ENCODE measurements at regions not wholly inside any gene's neighbourhood (a gene's known extent, or its start where the extent isn't known, plus 50 kb on each side); places are given as distances from the start of the nearest gene placed in this dataset.

GRCh38 chr18:27860701-27861107 lies 316.2 kb downstream of the CDH2 start:
- H3K9me3 ChIP-seq (ENCODE audit: control insufficient read depth, insufficient read depth, low read depth, low read length): no peaks in the 10 kb centered on the region
- H3K4me1 ChIP-seq (ENCODE audit: control insufficient read depth, insufficient read depth, low read length): peaks cover 4% of the 10 kb centered on the region; the same call in 1 of the 2 replicates
- H3K36me3 ChIP-seq (ENCODE audit: control insufficient read depth, insufficient read depth, low read length): no peaks in the 10 kb centered on the region
- H3K4me3 ChIP-seq (ENCODE audit: low read depth, low read length): no peak overlapping the region
- no peaks in the 10 kb centered on the region for H3K27me3 ChIP-seq (ENCODE audit: control insufficient read depth, insufficient read depth, low read length)
- no peak overlapping the region for H3K27ac ChIP-seq (ENCODE audit: low read depth, low read length)
- H3K9ac ChIP-seq (ENCODE audit: low read length): no peak overlapping the region

GRCh38 chr18:27860011-27860410 lies 316.9 kb downstream of the CDH2 start:
- Histone ChIP-seq H3K4me1 (ENCODE audit: control insufficient read depth, insufficient read depth, low read length) (peaks cover 4% of the 10 kb centered on the region; the same call in 1 of the 2 replicates), H3K27ac (ENCODE audit: low read depth, low read length) (no peak overlapping the region), H3K36me3 (ENCODE audit: control insufficient read depth, insufficient read depth, low read length) (no peaks in the 10 kb centered on the region), H3K9me3 (ENCODE audit: control insufficient read depth, insufficient read depth, low read depth, low read length) (no peaks in the 10 kb centered on the region), H3K9ac (ENCODE audit: low read length) (no peak overlapping the region), H3K27me3 (ENCODE audit: control insufficient read depth, insufficient read depth, low read length) (no peaks in the 10 kb centered on the region), H3K4me3 (ENCODE audit: low read depth, low read length) (no peak overlapping the region)

GRCh38 chr18:27856820-27857219 lies 320.1 kb downstream of the CDH2 start:
- Histone ChIP-seq H3K9me3 (ENCODE audit: control insufficient read depth, insufficient read depth, low read depth, low read length) (no peaks in the 10 kb centered on the region), H3K4me1 (ENCODE audit: control insufficient read depth, insufficient read depth, low read length) (peaks cover 4% of the 10 kb centered on the region; the same call in 1 of the 2 replicates), H3K27me3 (ENCODE audit: control insufficient read depth, insufficient read depth, low read length) (no peaks in the 10 kb centered on the region), H3K4me3 (ENCODE audit: low read depth, low read length) (no peak overlapping the region), H3K36me3 (ENCODE audit: control insufficient read depth, insufficient read depth, low read length) (no peaks in the 10 kb centered on the region), H3K9ac (ENCODE audit: low read length) (no peak overlapping the region), H3K27ac (ENCODE audit: low read depth, low read length) (no peak overlapping the region)

GRCh38 chr18:27855486-27855885 lies 321.4 kb downstream of the CDH2 start:
- Histone ChIP-seq H3K9ac (ENCODE audit: low read length) (no peak overlapping the region), H3K9me3 (ENCODE audit: control insufficient read depth, insufficient read depth, low read depth, low read length) (no peaks in the 10 kb centered on the region), H3K4me3 (ENCODE audit: low read depth, low read length) (no peak overlapping the region)

GRCh38 chr18:27854631-27855030 lies 322.3 kb downstream of the CDH2 start:
- H3K9me3 ChIP-seq (ENCODE audit: control insufficient read depth, insufficient read depth, low read depth, low read length): no peaks in the 10 kb centered on the region
- no peaks in the 10 kb centered on the region for H3K27me3 ChIP-seq (ENCODE audit: control insufficient read depth, insufficient read depth, low read length)
- no peak overlapping the region for H3K9ac ChIP-seq (ENCODE audit: low read length)

More at GRCh38 chr18:27855486-27855885, 321.4 kb downstream of the CDH2 start:
- no peaks in the 10 kb centered on the region for H3K27me3 ChIP-seq (ENCODE audit: control insufficient read depth, insufficient read depth, low read length)
- H3K4me1 ChIP-seq (ENCODE audit: control insufficient read depth, insufficient read depth, low read length): no peaks in the 10 kb centered on the region
- H3K27ac ChIP-seq (ENCODE audit: low read depth, low read length): no peak overlapping the region
- no peaks in the 10 kb centered on the region for H3K36me3 ChIP-seq (ENCODE audit: control insufficient read depth, insufficient read depth, low read length)

GRCh38 chr18:27848336-27848735 lies 328.6 kb downstream of the CDH2 start:
- Histone ChIP-seq H3K36me3 (ENCODE audit: control insufficient read depth, insufficient read depth, low read length) (no peaks in the 10 kb centered on the region), H3K27me3 (ENCODE audit: control insufficient read depth, insufficient read depth, low read length) (no peaks in the 10 kb centered on the region), H3K4me1 (ENCODE audit: control insufficient read depth, insufficient read depth, low read length) (no peaks in the 10 kb centered on the region), H3K27ac (ENCODE audit: low read depth, low read length) (no peak overlapping the region), H3K9ac (ENCODE audit: low read length) (no peak overlapping the region), H3K4me3 (ENCODE audit: low read depth, low read length) (no peak overlapping the region), H3K9me3 (ENCODE audit: control insufficient read depth, insufficient read depth, low read depth, low read length) (no peaks in the 10 kb centered on the region)

More at GRCh38 chr18:27854631-27855030, 322.3 kb downstream of the CDH2 start:
- Histone ChIP-seq H3K27ac (ENCODE audit: low read depth, low read length) (no peak overlapping the region), H3K4me1 (ENCODE audit: control insufficient read depth, insufficient read depth, low read length) (no peaks in the 10 kb centered on the region), H3K36me3 (ENCODE audit: control insufficient read depth, insufficient read depth, low read length) (no peaks in the 10 kb centered on the region), H3K4me3 (ENCODE audit: low read depth, low read length) (no peak overlapping the region)

- H3K36me3 ChIP-seq (ENCODE audit: control insufficient read depth, insufficient read depth, low read length): no peaks in the 10 kb centered on the region
- no peak overlapping the region for H3K4me3 ChIP-seq (ENCODE audit: low read depth, low read length)
- no peak overlapping the region for H3K27ac ChIP-seq (ENCODE audit: low read depth, low read length)
- H3K9me3 ChIP-seq (ENCODE audit: control insufficient read depth, insufficient read depth, low read depth, low read length): no peaks in the 10 kb centered on the region
- no peak overlapping the region for H3K9ac ChIP-seq (ENCODE audit: low read length)
- no peaks in the 10 kb centered on the region for H3K27me3 ChIP-seq (ENCODE audit: control insufficient read depth, insufficient read depth, low read length)
- H3K4me1 ChIP-seq (ENCODE audit: control insufficient read depth, insufficient read depth, low read length): no peaks in the 10 kb centered on the region
Observed at GRCh38 chr18:27847412-27847811, 329.5 kb downstream of the CDH2 start.

GRCh38 chr18:27845897-27846296 lies 331.0 kb downstream of the CDH2 start:
- Histone ChIP-seq H3K4me3 (ENCODE audit: low read depth, low read length) (no peak overlapping the region), H3K9ac (ENCODE audit: low read length) (no peak overlapping the region), H3K27ac (ENCODE audit: low read depth, low read length) (no peak overlapping the region), H3K4me1 (ENCODE audit: control insufficient read depth, insufficient read depth, low read length) (no peaks in the 10 kb centered on the region), H3K9me3 (ENCODE audit: control insufficient read depth, insufficient read depth, low read depth, low read length) (no peaks in the 10 kb centered on the region), H3K36me3 (ENCODE audit: control insufficient read depth, insufficient read depth, low read length) (no peaks in the 10 kb centered on the region), H3K27me3 (ENCODE audit: control insufficient read depth, insufficient read depth, low read length) (no peaks in the 10 kb centered on the region)

GRCh38 chr18:27843783-27844777 lies 332.9 kb downstream of the CDH2 start:
- Histone ChIP-seq H3K36me3 (ENCODE audit: control insufficient read depth, insufficient read depth, low read length) (no peaks in the 10 kb centered on the region), H3K4me1 (ENCODE audit: control insufficient read depth, insufficient read depth, low read length) (peaks cover 3% of the 10 kb centered on the region; the same call in 1 of the 2 replicates), H3K27me3 (ENCODE audit: control insufficient read depth, insufficient read depth, low read length) (no peaks in the 10 kb centered on the region), H3K4me3 (ENCODE audit: low read depth, low read length) (no peak overlapping the region), H3K9ac (ENCODE audit: low read length) (no peak overlapping the region), H3K9me3 (ENCODE audit: control insufficient read depth, insufficient read depth, low read depth, low read length) (no peaks in the 10 kb centered on the region), H3K27ac (ENCODE audit: low read depth, low read length) (no peak overlapping the region)

- no peak overlapping the region for H3K9ac ChIP-seq (ENCODE audit: low read length)
- H3K9me3 ChIP-seq (ENCODE audit: control insufficient read depth, insufficient read depth, low read depth, low read length): no peaks in the 10 kb centered on the region
- no peak overlapping the region for H3K4me3 ChIP-seq (ENCODE audit: low read depth, low read length)
- no peak overlapping the region for H3K27ac ChIP-seq (ENCODE audit: low read depth, low read length)
- peaks cover 6% of the 10 kb centered on the region; the same call in 1 of the 2 replicates for H3K4me1 ChIP-seq (ENCODE audit: control insufficient read depth, insufficient read depth, low read length)
- H3K27me3 ChIP-seq (ENCODE audit: control insufficient read depth, insufficient read depth, low read length): no peaks in the 10 kb centered on the region
- H3K36me3 ChIP-seq (ENCODE audit: control insufficient read depth, insufficient read depth, low read length): no peaks in the 10 kb centered on the region
Observed at GRCh38 chr18:27839141-27839540, 337.8 kb downstream of the CDH2 start.

GRCh38 chr18:27838225-27838624 lies 338.7 kb downstream of the CDH2 start:
- Histone ChIP-seq H3K27me3 (ENCODE audit: control insufficient read depth, insufficient read depth, low read length) (no peaks in the 10 kb centered on the region), H3K4me1 (ENCODE audit: control insufficient read depth, insufficient read depth, low read length) (peaks cover 6% of the 10 kb centered on the region; the same call in 1 of the 2 replicates), H3K36me3 (ENCODE audit: control insufficient read depth, insufficient read depth, low read length) (no peaks in the 10 kb centered on the region), H3K4me3 (ENCODE audit: low read depth, low read length) (no peak overlapping the region), H3K27ac (ENCODE audit: low read depth, low read length) (no peak overlapping the region), H3K9ac (ENCODE audit: low read length) (no peak overlapping the region), H3K9me3 (ENCODE audit: control insufficient read depth, insufficient read depth, low read depth, low read length) (no peaks in the 10 kb centered on the region)

All from HUES6 (cell line).